GM19452 (cell line): ENCODE measurements at regions not wholly inside any gene's neighbourhood (a gene's known extent, or its start where the extent isn't known, plus 50 kb on each side); places are given as distances from the start of the nearest gene placed in this dataset.
"Not testable (repeated sequence)": the region's sequence is repeated elsewhere in the genome, so short reads cannot be mapped to it uniquely, and the experiment has no call there.

ENCODE experiments used
- ATAC-seq: cut with Tn5 transposase; IDR thresholded peaks from one replicate; pipeline ENCODE4 v1.9.1; 2021; ENCODE audit not compliant: unreplicated experiment

GRCh38 chr2:207438414-207439126 is 91.2 kb upstream of the CREB1 start:
- ATAC-seq: no peak

GRCh38 chr2:207439881-207440280 is 89.9 kb upstream of the CREB1 start:
- not testable (repeated sequence) for ATAC-seq

GRCh38 chr2:207444756-207445155 is 85.0 kb upstream of the CREB1 start:
- ATAC-seq: no peak

GRCh38 chr2:207446653-207447052 is 83.1 kb upstream of the CREB1 start:
- no peak for ATAC-seq

GRCh38 chr2:207448006-207448405 is 81.8 kb upstream of the CREB1 start:
- no peak for ATAC-seq

- ATAC-seq: no peak
These were observed 80.1 kb upstream of the CREB1 start for GRCh38 chr2:207449642-207450165.

- ATAC-seq: no peak
These were observed 79.6 kb upstream of the CREB1 start for GRCh38 chr2:207450186-207450585.

- no peak for ATAC-seq
These were observed 71.2 kb upstream of the CREB1 start for GRCh38 chr2:207458582-207458981.

GRCh38 chr2:207459990-207460757 is 69.6 kb upstream of the CREB1 start:
- peak; percentile 71 for ATAC-seq

- no peak for ATAC-seq
These were observed 66.3 kb upstream of the CREB1 start for GRCh38 chr2:207463433-207463832.

- no peak for ATAC-seq
These were observed 65.8 kb upstream of the CREB1 start for GRCh38 chr2:207464007-207464406.

GRCh38 chr2:207465894-207466293 is 63.9 kb upstream of the CREB1 start:
- no peak for ATAC-seq

GRCh38 chr2:207467716-207468347 is 61.9 kb upstream of the CREB1 start:
- no peak for ATAC-seq

- no peak for ATAC-seq
These were observed 61.3 kb upstream of the CREB1 start for GRCh38 chr2:207468488-207468887.

- ATAC-seq: no peak
These were observed 60.3 kb upstream of the CREB1 start for GRCh38 chr2:207469451-207469850.

GRCh38 chr2:207469943-207470729 is 59.6 kb upstream of the CREB1 start:
- no peak for ATAC-seq

- no peak for ATAC-seq
These were observed 58.5 kb upstream of the CREB1 start for GRCh38 chr2:207471261-207471660.

- no peak for ATAC-seq
These were observed 57.3 kb upstream of the CREB1 start for GRCh38 chr2:207472343-207473048.

GRCh38 chr2:207473049-207473930 is 56.5 kb upstream of the CREB1 start:
- no peak for ATAC-seq

GRCh38 chr2:207473931-207474235 is 55.9 kb upstream of the CREB1 start:
- ATAC-seq: no peak
